CD4-positive, alpha-beta memory T cell (primary cell): ENCODE measurements at regions not wholly inside any gene's neighbourhood (a gene's known extent, or its start where the extent isn't known, plus 50 kb on each side); places are given as distances from the start of the nearest gene placed in this dataset.

ENCODE experiments used
- CTCF ChIA-PET: fragments of 350-600 bp; sonication (Branson Sonifier 250); formaldehyde crosslinking; loops from one replicate; lab custom pipeline; 2021; ENCODE audit warnings: inconsistent platforms; ENCODE audit not compliant: partially characterized antibody; lab: Charles Lee
- POLR2A ChIA-PET: fragments of 350-600 bp; sonication (Branson Sonifier 250); formaldehyde crosslinking; loops from one replicate; lab custom pipeline; 2021; ENCODE audit not compliant: partially characterized antibody; lab: Charles Lee
- DNase-seq, 5 donors: peaks; one replicate each; pipeline versions ENCODE4 v3.0.0 to v3.0.0-alpha.2; 2020 to 2022; ENCODE audit warnings: mixed read lengths in 1 of 5
- H3K27ac ChIP-seq: one replicate; pipeline ENCODE4 v1.7.0; 2013; ENCODE audit warnings: low read depth, low read length
- H3K27me3 ChIP-seq: 2 replicates; pipeline ENCODE4 v1.7.0; 2013; ENCODE audit warnings: mild to moderate bottlenecking, low read length, moderate library complexity; ENCODE audit not compliant: insufficient read depth
- H3K36me3 ChIP-seq: 2 replicates; pipeline ENCODE4 v1.7.0; 2013; ENCODE audit warnings: mild to moderate bottlenecking, low read length, moderate library complexity; ENCODE audit not compliant: insufficient read depth
- H3K4me1 ChIP-seq: 2 replicates; pipeline ENCODE4 v1.7.0; 2013; ENCODE audit warnings: mild to moderate bottlenecking, low read length, moderate library complexity; ENCODE audit not compliant: insufficient read depth
- H3K4me3 ChIP-seq, 2 donors: one replicate each; pipeline ENCODE4 v1.7.0; 2013; ENCODE audit warnings: low read length in 2 of 2, mild to moderate bottlenecking in 1 of 2
- H3K9me3 ChIP-seq, 2 donors: one replicate each; pipeline ENCODE4 v1.7.0; 2013; ENCODE audit warnings: low read length in 2 of 2, control low read depth in 1 of 2; ENCODE audit not compliant: control insufficient read depth in 1 of 2
- H3K27ac Mint-ChIP-seq, 7 donors: one replicate each; pipeline ENCODE4 v1.8.0; 2020 to 2021; ENCODE audit warnings: mixed read lengths in 7 of 7, mild to moderate bottlenecking in 6 of 7, inconsistent platforms in 3 of 7, moderate library complexity in 3 of 7
- H3K27me3 Mint-ChIP-seq, 2 donors: one replicate each; pipeline ENCODE4 v1.8.0; 2020 to 2021; ENCODE audit warnings: mixed read lengths in 2 of 2
- H3K36me3 Mint-ChIP-seq, 2 donors: one replicate each; pipeline ENCODE4 v1.8.0; 2020 to 2021; ENCODE audit warnings: mixed read lengths in 2 of 2, inconsistent platforms in 1 of 2, mild to moderate bottlenecking in 1 of 2
- H3K4me1 Mint-ChIP-seq, 4 donors: one replicate each; pipeline ENCODE4 v1.8.0; 2020 to 2021; ENCODE audit warnings: mixed read lengths in 4 of 4, mild to moderate bottlenecking in 1 of 4
- H3K4me3 Mint-ChIP-seq, 8 donors: one replicate each; pipeline ENCODE4 v1.8.0; 2020 to 2021; ENCODE audit warnings: mixed read lengths in 8 of 8, mild to moderate bottlenecking in 7 of 8, moderate library complexity in 6 of 8, inconsistent platforms in 3 of 8
- H3K9me3 Mint-ChIP-seq, 8 donors: one replicate each; pipeline ENCODE4 v1.8.0; 2020 to 2021; ENCODE audit warnings: mixed read lengths in 8 of 8, mild to moderate bottlenecking in 5 of 8, inconsistent platforms in 3 of 8, moderate library complexity in 1 of 8
- intact Hi-C: fragments of 100-400 bp; cut with micrococcal nuclease; formaldehyde crosslinking; loops from one replicate; pipeline ENCODE4 v1.15.1; 2023

GRCh38 chr6:3631877-3632276 is 119.6 kb downstream of the PXDC1 start:
- Mint-ChIP-seq H3K4me3 (no peak overlapping the region), H3K36me3 (no peaks in the 10 kb centered on the region), H3K9me3 (no peaks in the 10 kb centered on the region), H3K27me3 (peaks cover 6 to 21% of the 10 kb centered on the region in 2 donors), H3K27ac (no peak overlapping the region), H3K4me1 (peaks cover 0 to 4% (median 0%) of the 10 kb centered on the region in 4 donors)
- Histone ChIP-seq H3K4me3 (no peak overlapping the region), H3K27me3 (peaks cover 4% of the 10 kb centered on the region), H3K27ac (no peak overlapping the region), H3K36me3 (no peaks in the 10 kb centered on the region), H3K4me1 (no peaks in the 10 kb centered on the region), H3K9me3 (no peaks in the 10 kb centered on the region)
- no peak for DNase-seq
- ChIA-PET CTCF (no interaction called here), POLR2A (no interaction called here)
- intact Hi-C loops: no loop called here

GRCh38 chr6:3631186-3631585 is 120.3 kb downstream of the PXDC1 start:
- Histone ChIP-seq H3K36me3 (no peaks in the 10 kb centered on the region), H3K4me3 (no peak overlapping the region), H3K27ac (no peak overlapping the region), H3K9me3 (no peaks in the 10 kb centered on the region), H3K4me1 (no peaks in the 10 kb centered on the region), H3K27me3 (peaks cover 4% of the 10 kb centered on the region)
- no peak for DNase-seq
- H3K27ac Mint-ChIP-seq: no peak overlapping the region
- CTCF ChIA-PET: no interaction called here
- H3K9me3 Mint-ChIP-seq: no peaks in the 10 kb centered on the region
- H3K4me3 Mint-ChIP-seq: no peak overlapping the region
- POLR2A ChIA-PET: no interaction called here
- intact Hi-C loops: no loop called here
- peaks cover 0 to 4% (median 0%) of the 10 kb centered on the region in 4 donors for H3K4me1 Mint-ChIP-seq
- peaks cover 8 to 21% of the 10 kb centered on the region in 2 donors for H3K27me3 Mint-ChIP-seq
- no peaks in the 10 kb centered on the region for H3K36me3 Mint-ChIP-seq

DNA sequence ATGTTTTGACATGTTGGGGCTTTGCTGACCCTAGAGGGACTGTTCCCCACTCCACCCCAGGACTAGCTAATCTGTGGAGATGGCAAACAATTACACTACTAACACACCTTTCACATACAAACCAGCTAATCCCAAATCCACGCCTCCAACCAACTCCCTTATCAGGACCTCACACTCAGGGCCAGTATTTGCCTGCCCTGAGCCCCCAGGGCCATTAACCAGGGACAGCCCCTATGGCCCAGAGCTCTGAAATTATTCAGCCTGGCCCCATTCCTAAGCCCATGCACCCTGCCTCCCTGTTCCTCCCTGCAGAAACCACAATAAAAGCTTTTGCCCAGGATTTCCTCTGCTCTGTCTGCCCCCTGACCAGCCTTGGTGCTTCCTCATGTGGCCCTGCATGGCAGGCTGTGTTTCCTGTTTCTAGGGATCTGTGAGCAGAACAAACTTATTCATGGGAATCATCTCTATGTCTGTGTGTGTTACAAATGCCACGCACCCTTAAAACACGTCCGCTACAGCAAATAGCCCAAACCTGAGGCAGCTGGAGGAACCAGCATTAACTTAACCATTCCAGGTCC is 121.2 kb downstream of the PXDC1 start:
- CTCF ChIA-PET: no interaction called here
- Histone ChIP-seq H3K36me3 (no peaks in the 10 kb centered on the region), H3K27me3 (peaks cover 4% of the 10 kb centered on the region), H3K9me3 (no peaks in the 10 kb centered on the region), H3K27ac (no peak overlapping the region), H3K4me1 (no peaks in the 10 kb centered on the region), H3K4me3 (no peak overlapping the region)
- POLR2A ChIA-PET: no interaction called here
- no peak overlapping the region for H3K27ac Mint-ChIP-seq
- no peak overlapping the region for H3K4me3 Mint-ChIP-seq
- H3K4me1 Mint-ChIP-seq: peaks cover 0 to 4% (median 0%) of the 10 kb centered on the region in 4 donors
- peaks cover 10 to 25% of the 10 kb centered on the region in 2 donors for H3K27me3 Mint-ChIP-seq
- intact Hi-C loops: no loop called here
- no peaks in the 10 kb centered on the region for H3K9me3 Mint-ChIP-seq
- H3K36me3 Mint-ChIP-seq: no peaks in the 10 kb centered on the region
- DNase-seq: no peak

- no peaks in the 10 kb centered on the region for H3K36me3 Mint-ChIP-seq
- no peak overlapping the region for H3K4me3 Mint-ChIP-seq
- peaks cover 16 to 36% of the 10 kb centered on the region in 2 donors for H3K27me3 Mint-ChIP-seq
- intact Hi-C loops: no loop called here
- H3K27ac ChIP-seq: no peak overlapping the region
- no peaks in the 10 kb centered on the region for H3K9me3 Mint-ChIP-seq
- no peaks in the 10 kb centered on the region for H3K9me3 ChIP-seq
- H3K27me3 ChIP-seq: peaks cover 4% of the 10 kb centered on the region
- H3K27ac Mint-ChIP-seq: no peak overlapping the region
- no peaks in the 10 kb centered on the region for H3K36me3 ChIP-seq
- H3K4me1 Mint-ChIP-seq: peaks cover 0 to 10% (median 5%) of the 10 kb centered on the region in 4 donors
- no peak overlapping the region for H3K4me3 ChIP-seq
- DNase-seq: no peak
- POLR2A ChIA-PET: no interaction called here
- no peaks in the 10 kb centered on the region for H3K4me1 ChIP-seq
- CTCF ChIA-PET: interaction anchor here (1.1 kb wide), 1 partner anchor 10 kb away, joined by 3 read pairs; no protein-coding TSS in a partner anchor
Measured at GRCh38 chr6:3627956-3628835, 123.3 kb downstream of the PXDC1 start.

DNA sequence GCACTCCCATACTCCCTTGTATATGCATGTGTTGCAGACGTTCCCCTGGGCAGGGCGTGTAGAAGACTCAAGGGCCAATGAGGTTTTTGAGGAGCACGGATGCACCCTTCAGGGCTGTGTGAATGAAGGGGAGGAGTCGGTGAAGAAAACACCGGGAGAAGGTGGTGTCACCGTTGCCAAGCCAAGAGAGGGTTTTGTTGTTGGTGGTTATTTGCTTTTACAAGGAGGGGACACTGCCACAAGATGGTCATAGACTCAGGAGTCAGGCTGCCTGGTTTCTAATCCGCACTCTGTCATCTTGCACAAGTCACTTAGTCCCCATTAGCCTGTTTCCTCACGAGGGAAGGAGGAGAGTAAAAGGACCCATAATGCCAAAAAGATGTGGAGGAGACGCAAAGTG is 124.0 kb downstream of the PXDC1 start:
- H3K4me3 Mint-ChIP-seq: no peak overlapping the region
- H3K36me3 ChIP-seq: no peaks in the 10 kb centered on the region
- no peaks in the 10 kb centered on the region for H3K4me1 ChIP-seq
- no peak for DNase-seq
- peaks cover 16 to 36% of the 10 kb centered on the region in 2 donors for H3K27me3 Mint-ChIP-seq
- no peak overlapping the region for H3K27ac ChIP-seq
- no peaks in the 10 kb centered on the region for H3K9me3 Mint-ChIP-seq
- peaks cover 4% of the 10 kb centered on the region for H3K27me3 ChIP-seq
- no peak overlapping the region for H3K4me3 ChIP-seq
- ChIA-PET CTCF (no interaction called here), POLR2A (no interaction called here)
- intact Hi-C loops: no loop called here
- H3K27ac Mint-ChIP-seq: no peak overlapping the region
- H3K4me1 Mint-ChIP-seq: peaks cover 0 to 10% (median 5%) of the 10 kb centered on the region in 4 donors
- H3K9me3 ChIP-seq: no peaks in the 10 kb centered on the region
- H3K36me3 Mint-ChIP-seq: no peaks in the 10 kb centered on the region

- CTCF ChIA-PET: no interaction called here
- no peaks in the 10 kb centered on the region for H3K4me1 ChIP-seq
- no peaks in the 10 kb centered on the region for H3K36me3 ChIP-seq
- no peak overlapping the region for H3K4me3 ChIP-seq
- Mint-ChIP-seq H3K27ac (no peak overlapping the region), H3K9me3 (peaks cover 0 to 1% (median 0%) of the 10 kb centered on the region in 8 donors), H3K36me3 (no peaks in the 10 kb centered on the region), H3K4me1 (peaks cover 0 to 10% (median 5%) of the 10 kb centered on the region in 4 donors), H3K4me3 (no peak overlapping the region), H3K27me3 (peaks cover 20 to 38% of the 10 kb centered on the region in 2 donors)
- peaks cover 4% of the 10 kb centered on the region for H3K27me3 ChIP-seq
- POLR2A ChIA-PET: no interaction called here
- DNase-seq: no peak
- no peak overlapping the region for H3K27ac ChIP-seq
- H3K9me3 ChIP-seq: no peaks in the 10 kb centered on the region
- intact Hi-C loops: no loop called here
Measured at GRCh38 chr6:3625980-3626563, 125.4 kb downstream of the PXDC1 start.
